HUDEP-2 (cell line): ENCODE measurements at regions not wholly inside any gene's neighbourhood (a gene's known extent, or its start where the extent isn't known, plus 50 kb on each side); places are given as distances from the start of the nearest gene placed in this dataset.

Source experiments
- DNase-seq, 76 experiments: peaks; one replicate each; lab custom pipeline; 2025; ENCODE audit not compliant: unreplicated experiment in 76 of 76; lab: John Stamatoyannopoulos, UW

- DNase-seq = peak in 3 of 76 experiments; percentile 9 to 16 (median 11)
These were observed 98.6 kb downstream of the IRF2BPL start for GRCh38 chr14:76929927-76930326.

GRCh38 chr14:76927971-76928700 lies 100.4 kb downstream of the IRF2BPL start:
- DNase-seq = peak in 1 of 76 experiments; percentile 28

- DNase-seq = no peak
These were observed 100.5 kb downstream of the LRRC74A start for GRCh38 chr14:76926521-76927251.

- no peak for DNase-seq
These were observed 98.9 kb downstream of the LRRC74A start for GRCh38 chr14:76925097-76925441.

- DNase-seq = no peak
These were observed 98.3 kb downstream of the LRRC74A start for GRCh38 chr14:76924371-76925096.

- no peak for DNase-seq
These were observed 97.5 kb downstream of the LRRC74A start for GRCh38 chr14:76923431-76924370.

- DNase-seq = no peak
These were observed 96.4 kb downstream of the LRRC74A start for GRCh38 chr14:76922584-76922983.

- no peak for DNase-seq
These were observed 95.9 kb downstream of the LRRC74A start for GRCh38 chr14:76922092-76922491.

- no peak for DNase-seq
These were observed 94.8 kb downstream of the LRRC74A start for GRCh38 chr14:76921088-76921399.

- no peak for DNase-seq
These were observed 94.3 kb downstream of the LRRC74A start for GRCh38 chr14:76920331-76921087.

- DNase-seq = no peak
These were observed 93.5 kb downstream of the LRRC74A start for GRCh38 chr14:76919431-76920330.
